GM19099 (cell line): ENCODE measurements at regions not wholly inside any gene's neighbourhood (a gene's known extent, or its start where the extent isn't known, plus 50 kb on each side); places are given as distances from the start of the nearest gene placed in this dataset.

ENCODE experiments used
- POLR2A ChIP-seq: IDR thresholded peaks from 3 replicates; pipeline ENCODE4 v1.6.1; 2011; ENCODE audit warnings: low read depth; ENCODE audit not compliant: insufficient read length; ENCODE audit errors: extremely low read depth

GRCh38 chr3:191634902-191635301 is 173.9 kb downstream of the PYDC2 start:
- TF ChIP-seq POLR2A, result no peak

- TF ChIP-seq POLR2A, result no peak
These were observed 176.6 kb downstream of the PYDC2 start for GRCh38 chr3:191637611-191638010.

GRCh38 chr3:191641789-191642188 is 180.8 kb downstream of the PYDC2 start:
- TF ChIP-seq POLR2A, result no peak

GRCh38 chr3:191644291-191644690 is 183.3 kb downstream of the PYDC2 start:
- TF ChIP-seq POLR2A, result no peak

GRCh38 chr3:191646242-191646641 is 185.3 kb downstream of the PYDC2 start:
- TF ChIP-seq POLR2A, result no peak

GRCh38 chr3:191648787-191649186 is 187.8 kb downstream of the PYDC2 start:
- no peak for TF ChIP-seq POLR2A

GRCh38 chr3:191649626-191650025 is 188.7 kb downstream of the PYDC2 start:
- no peak for TF ChIP-seq POLR2A

GRCh38 chr3:191680989-191681597 is 220.1 kb downstream of the PYDC2 start:
- TF ChIP-seq POLR2A, result no peak

- TF ChIP-seq POLR2A, result no peak
These were observed 222.0 kb downstream of the PYDC2 start for GRCh38 chr3:191682961-191683360.

- no peak for TF ChIP-seq POLR2A
These were observed 225.7 kb downstream of the PYDC2 start for GRCh38 chr3:191686626-191687025.

GRCh38 chr3:191688756-191689433 is 227.9 kb downstream of the PYDC2 start:
- TF ChIP-seq POLR2A, result no peak

- no peak for TF ChIP-seq POLR2A
These were observed 234.3 kb downstream of the PYDC2 start for GRCh38 chr3:191695131-191695814.

- TF ChIP-seq POLR2A, result no peak
These were observed 234.8 kb downstream of the PYDC2 start for GRCh38 chr3:191695815-191696153.

GRCh38 chr3:191696348-191696747 is 235.4 kb downstream of the PYDC2 start:
- TF ChIP-seq POLR2A, result no peak

GRCh38 chr3:191699546-191699945 is 238.6 kb downstream of the PYDC2 start:
- TF ChIP-seq POLR2A, result no peak

GRCh38 chr3:191702121-191702520 is 241.2 kb downstream of the PYDC2 start:
- no peak for TF ChIP-seq POLR2A
